ENCODE measurements at regions not wholly inside any gene's neighbourhood (a gene's known extent, or its start where the extent isn't known, plus 50 kb on each side); places are given as distances from the start of the nearest gene placed in this dataset.

- DNase-seq: no peak
Observed at GRCh38 chr5:90185897-90186468, 223.6 kb downstream of the CETN3 start.

DNA sequence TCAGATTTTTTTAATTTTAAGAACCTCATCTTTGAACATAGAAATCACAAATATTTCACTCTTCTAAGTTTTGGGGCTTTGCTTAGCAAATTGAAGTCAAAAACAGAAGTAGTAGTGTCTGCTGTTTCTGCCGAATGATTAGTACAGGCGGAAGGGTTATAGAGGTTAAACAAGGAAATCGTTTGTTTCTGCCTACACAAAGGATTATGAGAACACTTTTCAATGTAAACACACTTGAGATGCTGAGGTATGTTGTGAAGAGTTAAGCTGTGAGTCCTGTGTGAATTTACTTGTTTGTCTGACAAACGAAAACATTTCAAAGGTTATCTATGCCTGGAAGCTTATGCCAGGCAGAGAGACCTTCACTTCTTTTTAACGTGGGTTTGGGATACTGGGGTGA lies 224.8 kb downstream of the CETN3 start:
- no peak for DNase-seq

- no peak for DNase-seq
Observed at GRCh38 chr5:90182726-90183125, 226.8 kb downstream of the CETN3 start.

DNA sequence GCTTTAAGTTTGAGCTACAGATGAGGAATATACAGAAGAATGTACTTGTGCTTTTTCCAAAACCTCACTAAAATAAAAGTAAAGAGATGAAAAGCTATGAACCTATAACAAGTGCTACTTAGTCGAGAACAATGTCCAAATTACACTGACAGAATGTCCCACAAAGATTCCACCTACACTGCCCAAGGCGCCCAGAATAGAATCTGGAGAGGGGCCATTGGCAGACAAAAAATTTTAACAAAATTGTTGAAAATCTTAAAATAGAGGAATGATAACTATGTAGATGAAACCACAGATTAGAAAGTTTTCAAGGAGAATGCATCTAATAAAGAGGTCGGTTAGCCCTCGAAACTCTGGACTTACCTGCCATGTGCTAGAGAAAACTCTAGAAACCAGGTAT lies 235.3 kb downstream of the CETN3 start:
- DNase-seq: no peak

DNA sequence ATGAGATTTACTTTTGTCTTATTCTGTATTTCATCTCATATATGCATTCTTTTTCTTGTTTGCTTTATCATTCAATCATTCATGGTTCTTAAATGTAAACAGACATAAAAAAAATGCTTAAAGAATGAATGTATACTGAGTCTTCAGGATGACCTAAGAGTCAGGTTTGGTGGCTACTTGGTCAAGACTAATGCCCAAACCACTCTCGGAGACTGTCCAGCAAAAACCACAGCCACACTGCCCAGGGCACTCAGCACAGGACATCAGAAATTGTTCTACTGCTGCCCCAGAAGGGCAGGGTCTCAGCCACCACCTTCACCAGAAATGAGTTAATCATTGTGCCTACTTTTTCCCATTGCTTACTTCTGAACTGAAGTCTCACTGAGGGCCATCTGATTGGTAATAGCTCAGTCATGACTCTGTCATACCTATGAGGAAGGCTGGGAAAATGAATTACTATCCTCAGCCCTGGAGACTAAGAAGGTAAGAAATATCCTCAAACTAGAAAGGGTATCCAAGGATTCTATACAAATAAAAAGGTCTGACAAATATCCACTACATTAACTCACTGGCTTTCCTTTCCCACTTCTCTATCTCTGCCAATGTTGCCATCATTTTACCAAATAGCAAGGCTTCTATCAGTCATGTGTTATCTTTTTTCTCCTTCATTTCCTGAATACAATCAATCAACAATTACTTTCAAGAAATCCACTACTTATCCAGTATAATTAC lies 236.1 kb downstream of the CETN3 start:
- no peak for DNase-seq

GRCh38 chr5:90171466-90171865 lies 238.1 kb downstream of the CETN3 start:
- no peak for DNase-seq

GRCh38 chr5:90170261-90170660 lies 239.3 kb downstream of the CETN3 start:
- DNase-seq: no peak

DNA sequence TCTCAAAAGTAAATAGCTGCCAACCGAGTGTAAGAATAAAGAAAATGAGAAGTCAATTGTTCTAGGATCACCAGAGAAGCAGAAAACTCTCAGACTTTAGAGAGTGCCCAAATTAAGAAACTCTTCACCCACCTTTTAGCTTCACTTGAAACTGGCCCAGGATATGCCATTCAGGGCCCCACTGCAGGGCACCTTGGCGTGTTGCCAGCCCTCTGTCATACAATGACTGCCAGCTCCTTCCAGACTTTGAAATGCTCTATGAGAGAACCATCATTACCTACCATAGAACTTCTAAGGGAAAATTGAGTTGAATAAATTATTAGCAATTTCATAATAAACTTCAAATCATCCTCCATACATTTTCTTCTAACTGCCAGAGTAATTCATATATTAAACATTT lies 240.5 kb downstream of the CETN3 start:
- DNase-seq: no peak

DNA sequence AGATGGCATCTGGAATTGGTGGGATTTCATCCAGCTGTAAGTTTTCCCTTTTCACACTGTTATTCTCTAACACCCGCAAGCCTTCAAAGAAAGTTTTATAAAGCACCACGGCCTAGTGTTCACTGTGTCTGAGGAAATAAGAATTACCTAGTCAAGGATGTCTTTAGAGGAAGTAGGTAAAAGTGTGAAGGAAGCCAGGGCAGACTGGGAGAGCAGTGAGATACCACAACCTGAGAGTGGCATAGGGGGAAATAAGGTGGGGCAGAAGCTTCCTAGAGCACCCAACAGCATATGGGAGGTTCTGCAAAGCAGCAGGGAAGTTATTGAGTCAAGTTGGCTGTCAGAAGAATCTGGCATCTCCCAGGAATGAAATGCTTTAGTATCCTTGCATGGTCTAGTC lies 241.2 kb downstream of the CETN3 start:
- DNase-seq: no peak

GRCh38 chr5:90166816-90167215 lies 242.7 kb downstream of the CETN3 start:
- no peak for DNase-seq

GRCh38 chr5:90162324-90162723 lies 247.2 kb downstream of the CETN3 start:
- no peak for DNase-seq

DNA sequence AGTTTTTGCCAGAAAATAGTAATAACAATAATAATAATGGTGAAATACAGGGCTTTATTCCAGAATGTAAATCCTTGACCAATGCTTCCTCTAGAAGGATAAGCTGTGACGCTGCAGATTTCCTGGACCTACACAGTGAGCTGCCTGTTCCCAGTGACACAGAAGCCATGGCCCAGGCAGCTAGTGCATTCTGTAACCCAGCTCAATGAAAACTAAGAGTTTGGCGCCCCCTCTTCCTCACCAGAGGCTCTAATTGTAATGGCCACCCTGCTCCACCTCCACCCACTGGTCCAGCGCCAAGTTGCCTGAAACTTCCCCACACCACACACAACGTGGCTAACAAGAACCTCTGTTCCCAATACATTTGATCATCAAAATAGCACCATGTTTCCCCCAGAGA lies 248.1 kb downstream of the CETN3 start:
- DNase-seq: no peak

DNA sequence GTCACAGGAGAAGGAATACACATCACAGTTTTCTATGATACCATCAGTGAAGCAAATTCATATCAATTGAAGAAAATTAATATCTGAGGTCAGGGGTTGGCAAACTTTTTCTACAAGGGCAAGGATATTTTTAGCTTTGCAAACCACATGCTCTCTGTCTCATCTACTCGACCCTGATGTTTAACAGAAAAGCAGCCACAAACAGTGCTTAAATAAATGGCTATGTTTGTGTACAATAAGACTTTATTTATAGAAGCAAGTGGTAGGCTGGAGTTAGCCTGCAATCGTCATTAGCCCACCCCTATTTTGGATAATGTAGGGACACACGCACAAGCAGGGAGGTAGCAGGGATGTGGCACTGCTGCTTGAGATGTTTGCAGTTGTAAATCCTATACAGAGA lies 251.4 kb downstream of the CETN3 start:
- DNase-seq: no peak

DNA sequence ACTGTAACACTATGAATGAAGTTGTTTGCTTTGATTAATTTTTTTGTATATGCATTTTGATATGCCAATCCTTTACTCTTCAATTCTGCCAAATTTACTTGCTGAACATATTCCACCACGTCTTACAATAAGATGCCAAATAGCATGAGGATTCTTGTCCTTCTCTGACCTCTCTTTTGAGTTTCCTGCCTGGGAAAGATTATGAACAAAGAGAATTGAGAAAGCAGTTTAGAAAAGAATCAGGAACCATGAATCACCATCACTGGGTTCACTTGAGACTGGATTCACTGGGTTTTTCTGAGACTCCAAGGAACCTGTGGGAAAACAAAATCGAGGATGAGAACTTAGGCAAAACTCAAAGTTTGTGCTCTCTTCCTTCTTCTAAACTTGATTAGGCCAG lies 256.5 kb downstream of the CETN3 start:
- no peak for DNase-seq

DNA sequence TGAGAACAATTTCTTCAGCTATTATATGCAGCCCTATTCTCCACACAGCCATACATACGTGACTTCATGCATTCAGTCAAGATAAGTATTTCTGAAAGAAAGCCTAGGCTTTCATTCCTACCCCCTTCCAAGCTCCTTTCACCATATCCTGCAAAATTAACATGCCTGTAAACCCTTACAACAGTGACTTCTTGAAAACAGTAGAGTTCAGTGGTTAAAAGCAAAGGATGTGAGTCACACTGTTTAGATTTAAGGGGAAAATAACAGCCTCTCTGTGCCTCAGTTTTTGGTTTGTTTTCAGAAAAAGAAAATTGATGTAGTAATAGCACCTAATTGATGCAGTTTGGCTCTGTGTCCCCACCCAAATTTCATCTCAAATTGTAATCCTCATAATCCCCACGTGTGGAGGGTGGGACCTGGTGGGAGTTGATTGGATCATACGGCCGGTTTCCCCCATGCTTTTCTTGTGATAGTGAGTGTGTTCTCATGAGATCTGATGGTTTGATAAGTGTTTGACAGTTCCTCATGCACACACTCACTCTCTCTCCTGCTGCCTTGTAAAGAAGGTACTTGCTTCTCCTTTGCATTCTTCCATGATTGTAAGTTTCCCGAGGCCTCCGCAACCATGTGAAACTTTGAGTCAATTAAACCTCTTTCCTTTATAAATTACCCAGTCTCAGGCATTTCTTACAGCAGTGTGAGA lies 264.8 kb downstream of the CETN3 start:
- no peak for DNase-seq

DNA sequence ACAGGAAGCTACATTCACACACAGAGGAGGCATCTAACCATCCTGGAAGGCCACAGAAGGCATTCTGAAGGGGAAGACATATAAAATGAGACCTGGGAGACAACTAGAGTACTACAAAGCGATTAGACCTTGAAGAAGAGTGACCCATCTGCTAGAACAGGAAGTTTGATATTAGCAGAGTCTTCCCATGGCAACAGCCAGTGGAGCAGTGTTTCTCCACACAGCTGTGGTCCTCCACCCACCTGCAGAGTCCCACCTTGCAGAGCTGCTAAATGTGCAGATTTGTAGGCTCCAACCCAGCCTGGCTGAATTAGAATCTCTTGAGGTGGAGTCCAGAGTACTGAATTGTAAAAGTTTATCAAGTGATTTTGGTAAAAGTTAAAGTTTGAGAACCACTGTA lies 267.0 kb downstream of the CETN3 start:
- DNase-seq: no peak

GRCh38 chr5:90141984-90142383 lies 267.6 kb downstream of the CETN3 start:
- DNase-seq: no peak

GRCh38 chr5:90136952-90137528 lies 272.5 kb downstream of the CETN3 start:
- DNase-seq: no peak

DNA sequence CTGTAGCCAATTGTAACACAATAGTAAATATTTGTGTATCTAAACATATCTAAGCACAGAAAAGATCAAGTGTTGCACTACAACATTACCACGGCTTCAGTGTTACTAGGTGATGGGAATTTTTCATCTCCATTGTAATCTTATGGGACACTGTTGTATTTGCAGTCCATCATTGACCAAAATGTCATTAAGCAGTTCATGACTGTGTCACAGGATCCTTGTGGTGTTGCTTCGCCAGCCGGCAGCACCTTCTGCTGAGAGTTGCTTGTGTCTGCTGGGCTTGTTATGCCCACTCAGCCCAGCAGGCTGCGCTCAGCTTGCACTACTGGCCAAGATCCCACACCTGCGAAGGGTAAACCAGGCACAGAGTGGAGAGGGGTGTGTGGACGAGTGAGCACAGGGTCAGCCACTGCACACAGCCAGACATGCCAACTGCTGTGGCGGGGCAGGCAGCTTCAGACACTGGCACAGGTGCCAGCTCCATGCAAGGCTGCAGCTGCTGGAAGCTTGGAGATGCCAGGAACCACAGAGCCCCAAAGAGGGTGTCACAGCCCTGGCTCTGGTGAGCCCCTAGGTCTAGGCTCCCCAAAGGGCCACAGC lies 273.7 kb downstream of the CETN3 start:
- DNase-seq: no peak

DNA sequence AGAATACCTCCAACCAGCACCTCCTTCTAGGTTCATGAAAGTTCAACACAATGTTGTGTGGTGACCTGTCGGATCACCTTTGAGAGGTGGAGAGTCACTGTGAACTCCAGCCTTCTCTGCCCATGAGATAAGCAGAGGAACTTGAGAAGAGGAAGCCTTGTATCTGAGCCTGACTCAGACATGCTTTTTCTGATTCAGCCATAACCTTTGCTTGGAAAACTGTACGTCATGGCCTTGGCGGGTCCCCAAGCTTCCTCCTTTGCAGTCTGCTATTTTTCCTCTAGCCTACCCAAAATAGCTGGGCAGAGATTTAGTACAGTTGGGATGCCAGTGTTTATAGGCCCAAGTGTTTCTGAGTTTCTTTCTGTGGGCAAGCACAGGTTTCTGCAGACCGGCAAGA lies 274.7 kb downstream of the CETN3 start:
- no peak for DNase-seq

- no peak for DNase-seq
Observed at GRCh38 chr5:90134381-90134780, 275.2 kb downstream of the CETN3 start.

- no peak for DNase-seq
Observed at GRCh38 chr5:90133941-90134340, 275.6 kb downstream of the CETN3 start.

DNA sequence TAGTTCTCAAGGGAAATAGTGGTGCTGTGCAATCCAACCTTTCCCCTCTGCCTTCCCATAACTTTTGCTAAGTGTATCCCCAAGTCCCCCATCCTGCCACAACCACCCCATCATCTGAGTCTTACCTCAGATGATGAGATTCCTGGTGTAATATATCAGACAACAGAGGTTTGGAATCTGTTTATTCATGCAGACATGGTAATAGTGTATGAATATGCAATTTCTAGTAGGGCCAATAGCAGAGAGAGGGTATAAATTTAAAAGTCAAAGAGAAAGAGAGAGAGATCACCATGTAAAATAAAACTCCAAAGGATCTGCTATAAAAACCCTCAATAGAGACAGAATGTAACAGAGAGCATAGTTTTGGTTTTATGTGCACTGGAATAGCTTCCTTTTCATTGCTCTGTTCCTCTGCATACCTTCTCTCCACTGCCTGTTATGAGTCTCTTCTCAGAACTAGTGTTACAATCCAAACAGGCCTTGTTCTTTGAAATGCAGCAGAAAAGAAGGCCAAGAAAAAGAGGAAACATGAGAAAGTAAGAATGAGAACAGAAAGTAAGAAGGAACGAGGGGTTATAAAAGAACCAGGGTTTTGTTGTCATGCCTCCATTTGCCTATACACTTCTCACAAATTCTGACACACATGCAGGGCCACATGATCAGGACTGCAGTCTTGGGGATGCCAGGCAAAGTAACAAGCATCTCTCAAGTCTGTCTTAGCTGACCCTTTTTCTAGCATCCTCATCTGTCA lies 278.0 kb downstream of the CETN3 start:
- DNase-seq: no peak

Data from stimulated activated CD4-positive, alpha-beta T cell treated with anti-CD3 and anti-CD28 coated beads, Interleukin-15, amount 100 ng/mL, for 24 hours (primary cell).